TTC549 (cell line): ENCODE measurements at regions not wholly inside any gene's neighbourhood (a gene's known extent, or its start where the extent isn't known, plus 50 kb on each side); places are given as distances from the start of the nearest gene placed in this dataset.
"Not testable (repeated sequence)": the region's sequence is repeated elsewhere in the genome, so short reads cannot be mapped to it uniquely, and the experiment has no call there.

Experiments used
- FAIRE-seq: peaks from 2 replicates; lab custom pipeline; 2012; peaks lifted over from hg19 to GRCh38; lab: Jason Lieb, UNC

DNA sequence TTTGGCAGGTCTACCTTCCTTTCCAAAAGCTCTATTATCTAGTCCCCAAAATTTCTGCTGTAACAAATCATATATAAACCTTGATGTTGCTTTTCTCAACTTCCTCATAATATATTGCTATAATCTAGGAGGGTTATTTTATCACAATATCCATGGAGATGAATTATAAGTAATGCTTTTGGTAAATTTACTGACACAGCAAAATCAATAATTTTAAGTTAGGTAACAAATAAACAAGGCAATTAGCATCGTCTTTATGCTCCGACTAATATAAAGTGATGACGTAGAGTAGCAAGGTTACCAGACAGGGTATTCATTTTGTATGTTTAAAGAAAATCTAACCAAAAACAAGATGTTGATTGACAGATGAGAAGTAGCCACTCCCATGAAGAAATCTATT is 132.3 kb upstream of the ST8SIA4 start:
- no peak for FAIRE-seq

DNA sequence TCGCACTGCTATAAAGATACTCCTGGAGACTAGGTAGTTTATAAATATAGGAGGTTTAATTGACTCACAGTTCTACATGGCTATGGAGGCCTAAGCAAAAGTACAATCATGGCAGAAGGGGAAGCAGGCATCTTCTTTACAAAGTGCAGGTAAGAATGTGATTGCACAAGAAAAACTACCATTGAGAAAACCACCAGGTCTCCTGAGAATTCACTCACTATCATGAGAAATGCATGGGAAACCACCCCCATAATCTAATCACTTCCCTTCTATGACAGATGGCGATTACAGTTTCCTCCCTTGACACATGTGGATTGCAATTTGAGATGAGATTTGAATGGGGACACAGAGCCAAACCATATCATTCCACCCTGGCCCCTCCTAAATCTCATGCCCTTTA is 121.2 kb upstream of the ST8SIA4 start:
- no peak for FAIRE-seq

- FAIRE-seq = no peak
These were observed 115.2 kb upstream of the ST8SIA4 start for GRCh38 chr5:101018299-101018698.

GRCh38 chr5:101012880-101013279 is 109.8 kb upstream of the ST8SIA4 start:
- no peak for FAIRE-seq

- no peak for FAIRE-seq
These were observed 106.9 kb upstream of the ST8SIA4 start for GRCh38 chr5:101009758-101010519.

GRCh38 chr5:100992354-100992753 is 89.3 kb upstream of the ST8SIA4 start:
- FAIRE-seq = no peak

- not testable (repeated sequence) for FAIRE-seq
These were observed 80.5 kb upstream of the ST8SIA4 start for GRCh38 chr5:100983601-100984000.

DNA sequence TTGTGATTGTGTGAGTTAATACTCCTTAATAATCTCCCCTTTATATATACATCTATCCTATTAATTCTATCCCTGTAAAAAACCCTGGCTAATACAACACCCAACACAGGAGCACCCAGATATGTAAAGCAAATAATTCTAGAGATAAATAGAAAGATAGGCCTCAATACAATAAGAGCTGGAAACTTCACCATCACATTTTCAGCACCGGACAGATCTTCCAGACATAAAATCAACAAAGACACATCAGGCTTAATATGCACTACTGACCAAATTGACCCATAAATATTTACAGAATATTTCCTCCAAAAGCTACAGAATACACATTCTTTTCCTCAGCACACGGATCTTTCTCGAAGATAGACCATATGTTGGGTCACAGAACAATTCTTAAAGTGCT is 71.0 kb upstream of the ST8SIA4 start:
- FAIRE-seq = no peak

DNA sequence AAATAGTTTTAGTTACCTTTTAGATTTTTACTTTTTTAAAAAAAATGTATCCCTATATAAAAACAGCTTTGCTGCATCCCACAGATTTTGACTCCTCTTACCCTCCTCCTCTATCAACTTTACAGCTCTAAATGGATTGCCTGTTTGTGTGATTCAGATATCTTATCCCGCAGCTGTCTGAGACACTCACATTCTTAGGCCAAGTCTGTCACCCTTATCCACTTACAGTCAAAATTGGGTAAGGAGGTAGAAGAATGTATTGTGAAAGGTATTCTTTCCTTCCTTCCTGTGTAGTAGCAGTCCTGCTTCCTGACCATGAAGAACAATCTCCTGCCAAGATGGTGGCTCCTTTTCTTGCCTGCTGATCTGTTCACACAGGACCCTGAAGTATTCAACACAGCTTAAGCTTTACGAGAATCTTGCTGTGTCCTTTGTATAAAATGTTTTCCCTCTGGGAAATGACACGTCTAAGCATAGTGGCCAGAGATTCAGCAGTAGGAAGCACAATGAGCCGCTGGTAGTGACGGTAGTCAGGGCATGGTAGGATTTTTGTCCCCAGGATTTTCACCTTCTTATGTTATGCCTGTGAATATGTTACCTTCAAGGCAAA is 67.7 kb upstream of the ST8SIA4 start:
- FAIRE-seq = no peak

DNA sequence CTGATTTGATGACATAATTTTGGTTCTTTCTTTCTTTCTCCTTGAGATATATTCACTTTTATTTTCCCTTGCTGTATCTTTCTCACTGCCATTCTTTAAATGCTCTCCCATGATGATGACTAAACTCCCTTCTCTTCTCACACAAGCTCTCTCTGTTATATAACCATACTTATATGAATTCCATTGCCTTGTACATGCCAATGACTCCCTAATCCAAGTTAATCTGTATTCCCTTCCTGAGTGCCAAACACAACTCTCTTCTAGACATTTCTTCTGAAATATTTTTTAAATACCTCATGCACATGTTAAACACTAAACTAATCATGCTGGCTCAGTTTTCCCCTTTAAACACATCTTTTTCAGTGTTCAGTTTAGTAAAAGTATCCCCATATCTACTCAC is 62.2 kb upstream of the ST8SIA4 start:
- FAIRE-seq = no peak
